Body of pancreas (tissue), 4 donors: ENCODE measurements at regions not wholly inside any gene's neighbourhood (a gene's known extent, or its start where the extent isn't known, plus 50 kb on each side); places are given as distances from the start of the nearest gene placed in this dataset.

ENCODE experiments used
- POLR2A ChIP-seq, 3 donors: fragments of 450-650 bp; IDR thresholded peaks; one replicate each; pipeline ENCODE4 v1.6.1; 2016; ENCODE audit warnings: antibody characterized with exemption in 3 of 3, mild to moderate bottlenecking in 2 of 3
- TF ChIP-seq, protein P1 (sequence below), 7 experiments: fragments of 450-650 bp in 4 of 7; fragments of 200-600 bp in 3 of 7; sonication (generic) in 3 of 7; IDR thresholded peaks; one replicate each; pipeline ENCODE4 v1.5.1; 2016 to 2019; ENCODE audit warnings: antibody characterized with exemption in 7 of 7

DNA sequence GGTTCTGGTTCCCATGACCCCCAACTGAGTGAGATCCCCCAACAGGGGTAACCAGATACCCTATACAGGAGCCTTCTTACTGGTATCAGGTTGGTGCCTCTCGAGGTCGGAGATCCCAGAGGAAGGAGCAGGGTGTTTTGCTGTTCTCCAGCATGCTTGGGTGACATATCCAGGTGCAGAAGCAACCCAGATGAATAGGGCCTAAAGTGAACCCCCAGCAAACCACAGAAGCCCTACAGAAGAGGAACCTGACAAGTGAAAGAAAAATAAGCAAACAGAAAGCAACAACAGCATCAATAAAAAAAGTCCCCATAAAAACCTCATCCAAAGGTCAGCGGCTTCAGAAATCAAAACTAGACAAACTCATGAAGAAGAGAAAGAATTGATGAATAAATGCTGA lies 633.4 kb upstream of the CXADR start:
- TF ChIP-seq, protein P1, sequence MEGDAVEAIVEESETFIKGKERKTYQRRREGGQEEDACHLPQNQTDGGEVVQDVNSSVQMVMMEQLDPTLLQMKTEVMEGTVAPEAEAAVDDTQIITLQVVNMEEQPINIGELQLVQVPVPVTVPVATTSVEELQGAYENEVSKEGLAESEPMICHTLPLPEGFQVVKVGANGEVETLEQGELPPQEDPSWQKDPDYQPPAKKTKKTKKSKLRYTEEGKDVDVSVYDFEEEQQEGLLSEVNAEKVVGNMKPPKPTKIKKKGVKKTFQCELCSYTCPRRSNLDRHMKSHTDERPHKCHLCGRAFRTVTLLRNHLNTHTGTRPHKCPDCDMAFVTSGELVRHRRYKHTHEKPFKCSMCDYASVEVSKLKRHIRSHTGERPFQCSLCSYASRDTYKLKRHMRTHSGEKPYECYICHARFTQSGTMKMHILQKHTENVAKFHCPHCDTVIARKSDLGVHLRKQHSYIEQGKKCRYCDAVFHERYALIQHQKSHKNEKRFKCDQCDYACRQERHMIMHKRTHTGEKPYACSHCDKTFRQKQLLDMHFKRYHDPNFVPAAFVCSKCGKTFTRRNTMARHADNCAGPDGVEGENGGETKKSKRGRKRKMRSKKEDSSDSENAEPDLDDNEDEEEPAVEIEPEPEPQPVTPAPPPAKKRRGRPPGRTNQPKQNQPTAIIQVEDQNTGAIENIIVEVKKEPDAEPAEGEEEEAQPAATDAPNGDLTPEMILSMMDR (IDR thresholded peaks at IDR 0.05) = no peak
- no peak for TF ChIP-seq POLR2A (IDR thresholded peaks at IDR 0.05)
